HUES64 (cell line): ENCODE measurements at regions not wholly inside any gene's neighbourhood (a gene's known extent, or its start where the extent isn't known, plus 50 kb on each side); places are given as distances from the start of the nearest gene placed in this dataset.
"Not testable (repeated sequence)": the region's sequence is repeated elsewhere in the genome, so short reads cannot be mapped to it uniquely, and the experiment has no call there.

ENCODE experiments used
- H3K27ac ChIP-seq: 2 replicates; pipeline ENCODE4 v1.7.0; 2013; ENCODE audit warnings: low read depth, low read length, inconsistent platforms
- H3K27me3 ChIP-seq: 2 replicates; pipeline ENCODE4 v1.6.1; 2013; ENCODE audit warnings: mild to moderate bottlenecking, low read length; ENCODE audit not compliant: insufficient read depth
- H3K36me3 ChIP-seq: 2 replicates; pipeline ENCODE4 v1.6.1; 2013; ENCODE audit warnings: mild to moderate bottlenecking, low read length; ENCODE audit not compliant: insufficient read depth
- H3K4me1 ChIP-seq: 2 replicates; pipeline ENCODE4 v1.6.1; 2013; ENCODE audit warnings: mild to moderate bottlenecking, low read length, moderate library complexity; ENCODE audit not compliant: insufficient read depth
- H3K4me3 ChIP-seq: 2 replicates; pipeline ENCODE4 v1.5.1; 2013; ENCODE audit warnings: mild to moderate bottlenecking, low read length, moderate library complexity
- H3K9ac ChIP-seq: 2 replicates; pipeline ENCODE4 v1.6.1; 2013; ENCODE audit warnings: mild to moderate bottlenecking, low read depth, low read length
- H3K9me3 ChIP-seq: 2 replicates; pipeline ENCODE4 v1.6.1; 2013; ENCODE audit warnings: low read depth, low read length; ENCODE audit not compliant: insufficient read depth
- WGBS: fragments of 150-250, 120-280 bp; methylation state at CpG from one replicate; pipeline ENCODE4 v1.1.7; 2013; ENCODE audit warnings: missing lambda C conversion rate; 5-methylcytosine and 5-hydroxymethylcytosine counted together

GRCh38 chr2:235105821-235106359, 154.1 kb downstream of the SH3BP4 start:
- H3K4me3 ChIP-seq = no peak overlapping the region
- no peaks in the 10 kb centered on the region for H3K36me3 ChIP-seq
- no peak overlapping the region for H3K27ac ChIP-seq
- H3K9ac ChIP-seq = no peak overlapping the region
- H3K27me3 ChIP-seq = no peaks in the 10 kb centered on the region
- no peaks in the 10 kb centered on the region for H3K9me3 ChIP-seq
- 86% methylated on average over 19 of the region's 19 CpGs for WGBS
- H3K4me1 ChIP-seq = no peaks in the 10 kb centered on the region

- no peaks in the 10 kb centered on the region for H3K4me1 ChIP-seq
- no peak overlapping the region for H3K9ac ChIP-seq
- no peak overlapping the region for H3K27ac ChIP-seq
- H3K27me3 ChIP-seq = no peaks in the 10 kb centered on the region
- H3K4me3 ChIP-seq = no peak overlapping the region
- no peaks in the 10 kb centered on the region for H3K9me3 ChIP-seq
- 71% methylated on average over 10 of the region's 10 CpGs for WGBS
- H3K36me3 ChIP-seq = no peaks in the 10 kb centered on the region
Observed at GRCh38 chr2:235106874-235107639, 155.2 kb downstream of the SH3BP4 start.

- Histone ChIP-seq H3K27ac (no peak overlapping the region), H3K9me3 (no peaks in the 10 kb centered on the region), H3K4me3 (no peak overlapping the region), H3K4me1 (no peaks in the 10 kb centered on the region), H3K36me3 (no peaks in the 10 kb centered on the region), H3K9ac (no peak overlapping the region), H3K27me3 (no peaks in the 10 kb centered on the region)
- WGBS = 91% methylated on average over 3 of the region's 3 CpGs
Observed at GRCh38 chr2:235107640-235107951, 155.8 kb downstream of the SH3BP4 start.

- H3K27ac ChIP-seq, H3K4me3 ChIP-seq, H3K36me3 ChIP-seq, H3K9me3 ChIP-seq, H3K4me1 ChIP-seq, H3K27me3 ChIP-seq, H3K9ac ChIP-seq: not testable (repeated sequence)
- 94% methylated on average over 7 of the region's 7 CpGs for WGBS
Observed at GRCh38 chr2:235109561-235109960, 157.7 kb downstream of the SH3BP4 start.

GRCh38 chr2:235112365-235112764, 160.5 kb downstream of the SH3BP4 start:
- WGBS = 84% methylated on average over 4 of the region's 4 CpGs
- H3K9ac ChIP-seq = no peak overlapping the region
- no peak overlapping the region for H3K27ac ChIP-seq

GRCh38 chr2:235113854-235114253, 162.0 kb downstream of the SH3BP4 start:
- no peaks in the 10 kb centered on the region for H3K9me3 ChIP-seq
- WGBS = 55% methylated on average over 9 of the region's 10 CpGs
- H3K36me3 ChIP-seq = no peaks in the 10 kb centered on the region
- H3K27ac ChIP-seq = no peak overlapping the region
- H3K4me1 ChIP-seq = peaks cover 4% of the 10 kb centered on the region; the same call in 1 of the 2 replicates
- H3K27me3 ChIP-seq = peaks cover 8% of the 10 kb centered on the region
- H3K9ac ChIP-seq = no peak overlapping the region
- H3K4me3 ChIP-seq = no peak overlapping the region

More at GRCh38 chr2:235112365-235112764, 160.5 kb downstream of the SH3BP4 start:
- Histone ChIP-seq H3K9me3 (no peaks in the 10 kb centered on the region), H3K4me3 (no peak overlapping the region), H3K27me3 (0 out of 2 replicates have a peak, but pooled peaks cover 3% of the 10 kb centered on the region), H3K36me3 (no peaks in the 10 kb centered on the region), H3K4me1 (peaks cover 4% of the 10 kb centered on the region; the same call in 1 of the 2 replicates)

GRCh38 chr2:235114286-235114685, 162.5 kb downstream of the SH3BP4 start:
- Histone ChIP-seq H3K9me3 (no peaks in the 10 kb centered on the region), H3K9ac (no peak overlapping the region), H3K4me3 (no peak overlapping the region), H3K27me3 (peaks cover 9% of the 10 kb centered on the region), H3K36me3 (no peaks in the 10 kb centered on the region), H3K4me1 (peaks cover 4% of the 10 kb centered on the region; the same call in 1 of the 2 replicates), H3K27ac (no peak overlapping the region)
- WGBS = 93% methylated on average over 7 of the region's 10 CpGs

- H3K27ac ChIP-seq = no peak overlapping the region
- H3K9ac ChIP-seq = no peak overlapping the region
- no peaks in the 10 kb centered on the region for H3K9me3 ChIP-seq
- 86% methylated on average over 3 of the region's 4 CpGs for WGBS
- H3K36me3 ChIP-seq = no peaks in the 10 kb centered on the region
- no peak overlapping the region for H3K4me3 ChIP-seq
- H3K4me1 ChIP-seq = peaks cover 4% of the 10 kb centered on the region; the same call in 1 of the 2 replicates
- H3K27me3 ChIP-seq = peaks cover 22% of the 10 kb centered on the region
Observed at GRCh38 chr2:235115521-235115920, 163.7 kb downstream of the SH3BP4 start.

GRCh38 chr2:235116885-235117492, 165.2 kb downstream of the SH3BP4 start:
- Histone ChIP-seq H3K27ac (no peak overlapping the region), H3K9me3 (no peaks in the 10 kb centered on the region), H3K9ac (no peak overlapping the region), H3K4me1 (peaks cover 4% of the 10 kb centered on the region; the same call in 1 of the 2 replicates), H3K27me3 (peaks cover 36% of the 10 kb centered on the region), H3K36me3 (no peaks in the 10 kb centered on the region), H3K4me3 (no peak overlapping the region)
- WGBS = 31% methylated on average over 3 of the region's 3 CpGs

- no peak overlapping the region for H3K4me3 ChIP-seq
- WGBS = 10% methylated on average over 3 of the region's 3 CpGs
- no peak overlapping the region for H3K9ac ChIP-seq
- H3K27me3 ChIP-seq = peaks cover 99% of the 10 kb centered on the region
- no peaks in the 10 kb centered on the region for H3K9me3 ChIP-seq
- no peaks in the 10 kb centered on the region for H3K36me3 ChIP-seq
- H3K4me1 ChIP-seq = no peaks in the 10 kb centered on the region
- no peak overlapping the region for H3K27ac ChIP-seq
Observed at GRCh38 chr2:235126768-235127167, 175.0 kb downstream of the SH3BP4 start.

- peaks cover 98% of the 10 kb centered on the region for H3K27me3 ChIP-seq
- H3K4me3 ChIP-seq = no peak overlapping the region
- H3K4me1 ChIP-seq = no peaks in the 10 kb centered on the region
- 89% methylated on average over 3 of the region's 3 CpGs for WGBS
- H3K9me3 ChIP-seq = no peaks in the 10 kb centered on the region
- no peak overlapping the region for H3K27ac ChIP-seq
- no peak overlapping the region for H3K9ac ChIP-seq
- no peaks in the 10 kb centered on the region for H3K36me3 ChIP-seq
Observed at GRCh38 chr2:235127931-235128330, 176.1 kb downstream of the SH3BP4 start.
